HFF-Myc (cell line): ENCODE measurements at regions not wholly inside any gene's neighbourhood (a gene's known extent, or its start where the extent isn't known, plus 50 kb on each side); places are given as distances from the start of the nearest gene placed in this dataset.

Experiments
- DNase-seq: peaks from one replicate; pipeline ENCODE4 v3.0.0-alpha.2; 2011; ENCODE audit warnings: low read depth; ENCODE audit errors: extremely low read depth
- H3K4me3 ChIP-seq: replicated peaks from 2 replicates; pipeline ENCODE4 v1.5.1; 2011; ENCODE audit warnings: low read depth, mild to moderate bottlenecking, control low read depth, low read length
- CTCF ChIP-seq: IDR thresholded peaks from 2 replicates; pipeline ENCODE4 v1.5.1; 2012; ENCODE audit warnings: mild to moderate bottlenecking, low read depth, low read length, control low read depth; ENCODE audit errors: missing control alignments

GRCh38 chr1:5297886-5298239 is 643.5 kb downstream of the AJAP1 start:
- DNase-seq = no peak
- no peak overlapping the region for H3K4me3 ChIP-seq
- no peak for TF ChIP-seq CTCF

GRCh38 chr1:5297180-5297885 is 642.9 kb downstream of the AJAP1 start:
- DNase-seq = no peak
- TF ChIP-seq CTCF = no peak
- no peak overlapping the region for H3K4me3 ChIP-seq

- no peak for TF ChIP-seq CTCF
- DNase-seq = no peak
Observed at GRCh38 chr1:5296557-5297179, 642.3 kb downstream of the AJAP1 start.

GRCh38 chr1:5296095-5296494 is 641.7 kb downstream of the AJAP1 start:
- DNase-seq = no peak
- no peak for TF ChIP-seq CTCF
- no peak overlapping the region for H3K4me3 ChIP-seq

More at GRCh38 chr1:5296557-5297179, 642.3 kb downstream of the AJAP1 start:
- no peak overlapping the region for H3K4me3 ChIP-seq

GRCh38 chr1:5291889-5292288 is 637.5 kb downstream of the AJAP1 start:
- no peak for DNase-seq
- no peak overlapping the region for H3K4me3 ChIP-seq
- TF ChIP-seq CTCF = no peak

GRCh38 chr1:5287178-5288150 is 633.1 kb downstream of the AJAP1 start:
- H3K4me3 ChIP-seq = no peak overlapping the region
- no peak for DNase-seq
- TF ChIP-seq CTCF = no peak
